Esophagus squamous epithelium (tissue), 4 donors: ENCODE measurements at regions not wholly inside any gene's neighbourhood (a gene's known extent, or its start where the extent isn't known, plus 50 kb on each side); places are given as distances from the start of the nearest gene placed in this dataset.

ENCODE experiments used
- POLR2A ChIP-seq, 4 donors: fragments of 450-650 bp; IDR thresholded peaks; one replicate each; pipeline ENCODE4 v1.6.1; 2017; ENCODE audit warnings: antibody characterized with exemption in 4 of 4, mild to moderate bottlenecking in 4 of 4, moderate library complexity in 3 of 4
- TF ChIP-seq, protein P1 (sequence below), 6 experiments: fragments of 450-650 bp in 4 of 6; fragments of 200-600 bp in 2 of 6; sonication (generic) in 2 of 6; IDR thresholded peaks; one replicate each; pipeline ENCODE4 v1.5.1; 2016 to 2019; ENCODE audit warnings: antibody characterized with exemption in 6 of 6, mild to moderate bottlenecking in 4 of 6, moderate library complexity in 4 of 6

DNA sequence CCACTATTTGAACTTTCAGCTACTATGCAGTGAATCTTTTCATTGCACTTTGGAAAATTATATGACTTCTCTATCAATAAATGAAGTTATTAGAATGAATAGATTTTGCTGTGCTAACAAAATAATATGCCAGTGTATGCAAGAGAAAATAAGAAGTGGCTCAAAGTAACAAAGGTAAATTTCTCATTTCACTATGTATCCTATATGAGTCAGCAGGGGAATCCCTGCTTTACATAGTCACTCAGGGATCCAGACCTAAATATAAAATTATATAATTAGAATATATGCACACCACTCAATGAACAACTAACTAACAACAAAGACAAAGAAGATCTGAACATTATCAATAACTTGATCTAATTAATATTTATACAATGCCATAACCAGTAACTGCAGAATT, 390.8 kb upstream of the IRAK1BP1 start:
- TF ChIP-seq, protein P1, sequence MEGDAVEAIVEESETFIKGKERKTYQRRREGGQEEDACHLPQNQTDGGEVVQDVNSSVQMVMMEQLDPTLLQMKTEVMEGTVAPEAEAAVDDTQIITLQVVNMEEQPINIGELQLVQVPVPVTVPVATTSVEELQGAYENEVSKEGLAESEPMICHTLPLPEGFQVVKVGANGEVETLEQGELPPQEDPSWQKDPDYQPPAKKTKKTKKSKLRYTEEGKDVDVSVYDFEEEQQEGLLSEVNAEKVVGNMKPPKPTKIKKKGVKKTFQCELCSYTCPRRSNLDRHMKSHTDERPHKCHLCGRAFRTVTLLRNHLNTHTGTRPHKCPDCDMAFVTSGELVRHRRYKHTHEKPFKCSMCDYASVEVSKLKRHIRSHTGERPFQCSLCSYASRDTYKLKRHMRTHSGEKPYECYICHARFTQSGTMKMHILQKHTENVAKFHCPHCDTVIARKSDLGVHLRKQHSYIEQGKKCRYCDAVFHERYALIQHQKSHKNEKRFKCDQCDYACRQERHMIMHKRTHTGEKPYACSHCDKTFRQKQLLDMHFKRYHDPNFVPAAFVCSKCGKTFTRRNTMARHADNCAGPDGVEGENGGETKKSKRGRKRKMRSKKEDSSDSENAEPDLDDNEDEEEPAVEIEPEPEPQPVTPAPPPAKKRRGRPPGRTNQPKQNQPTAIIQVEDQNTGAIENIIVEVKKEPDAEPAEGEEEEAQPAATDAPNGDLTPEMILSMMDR (IDR thresholded peaks at IDR 0.05) = no peak
- no peak for TF ChIP-seq POLR2A (IDR thresholded peaks at IDR 0.05)
